ENCODE measurements at regions not wholly inside any gene's neighbourhood (a gene's known extent, or its start where the extent isn't known, plus 50 kb on each side); places are given as distances from the start of the nearest gene placed in this dataset.

DNA sequence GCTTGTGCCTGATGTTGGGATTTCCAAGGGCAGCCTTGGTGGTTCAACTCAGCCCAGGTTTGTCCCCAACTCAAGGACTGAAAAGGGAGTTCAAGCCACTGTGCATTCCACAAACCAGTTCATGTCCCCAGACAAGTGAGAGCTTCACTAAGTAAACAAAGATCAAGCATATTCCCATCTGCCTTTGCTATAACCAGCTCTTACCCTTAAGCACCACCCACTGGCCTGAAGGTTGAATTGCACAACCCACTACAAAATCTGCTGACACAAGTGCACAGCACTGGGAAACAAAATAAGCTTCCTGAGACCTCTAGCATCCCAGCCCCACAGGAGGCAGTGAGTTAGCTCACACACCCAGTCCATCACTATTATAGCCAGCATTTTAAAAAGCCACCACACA is 516.7 kb downstream of the NR4A2 start:
- Histone ChIP-seq H3K27ac (ENCODE audit: low read depth, low read length) (no peak overlapping the region), H3K9me3 (ENCODE audit: control insufficient read depth, insufficient read depth, low read length) (peaks cover 8% of the 10 kb centered on the region), H3K4me3 (ENCODE audit: low read depth, low read length) (no peak overlapping the region), H3K4me1 (ENCODE audit: control insufficient read depth, insufficient read depth, low read length) (no peaks in the 10 kb centered on the region), H3K27me3 (ENCODE audit: control insufficient read depth, insufficient read depth, low read length) (no peaks in the 10 kb centered on the region), H3K9ac (ENCODE audit: low read depth, low read length) (no peak overlapping the region), H3K36me3 (ENCODE audit: control insufficient read depth, insufficient read depth, low read length) (no peaks in the 10 kb centered on the region)

DNA sequence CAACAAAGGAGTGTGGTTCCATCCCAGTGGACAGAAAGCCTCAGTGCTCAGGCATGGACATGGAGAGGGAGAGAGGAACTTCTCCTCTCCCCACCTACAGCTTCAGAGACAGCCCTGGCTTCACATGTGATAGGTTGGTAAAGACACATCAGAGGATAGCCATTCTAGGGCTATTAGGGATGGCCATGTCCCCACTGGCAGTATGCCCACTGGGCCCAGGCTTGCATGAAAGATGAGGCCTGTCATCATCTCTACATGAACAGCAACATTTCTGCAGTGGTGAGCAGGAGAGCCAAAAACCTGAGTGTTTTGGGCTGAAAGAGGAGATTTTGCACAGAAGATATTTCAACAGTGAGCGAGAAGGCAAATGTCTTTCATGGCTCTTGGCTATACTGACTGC is 517.2 kb downstream of the NR4A2 start:
- H3K27ac ChIP-seq (ENCODE audit: low read depth, low read length), result no peak overlapping the region
- H3K9me3 ChIP-seq (ENCODE audit: control insufficient read depth, insufficient read depth, low read length), result peaks cover 8% of the 10 kb centered on the region
- H3K27me3 ChIP-seq (ENCODE audit: control insufficient read depth, insufficient read depth, low read length), result no peaks in the 10 kb centered on the region
- no peak overlapping the region for H3K4me3 ChIP-seq (ENCODE audit: low read depth, low read length)
- no peaks in the 10 kb centered on the region for H3K4me1 ChIP-seq (ENCODE audit: control insufficient read depth, insufficient read depth, low read length)
- no peaks in the 10 kb centered on the region for H3K36me3 ChIP-seq (ENCODE audit: control insufficient read depth, insufficient read depth, low read length)
- H3K9ac ChIP-seq (ENCODE audit: low read depth, low read length), result no peak overlapping the region

- no peaks in the 10 kb centered on the region for H3K27me3 ChIP-seq (ENCODE audit: control insufficient read depth, insufficient read depth, low read length)
Measured at GRCh38 chr2:155810411-155810810, 522.1 kb downstream of the NR4A2 start.

DNA sequence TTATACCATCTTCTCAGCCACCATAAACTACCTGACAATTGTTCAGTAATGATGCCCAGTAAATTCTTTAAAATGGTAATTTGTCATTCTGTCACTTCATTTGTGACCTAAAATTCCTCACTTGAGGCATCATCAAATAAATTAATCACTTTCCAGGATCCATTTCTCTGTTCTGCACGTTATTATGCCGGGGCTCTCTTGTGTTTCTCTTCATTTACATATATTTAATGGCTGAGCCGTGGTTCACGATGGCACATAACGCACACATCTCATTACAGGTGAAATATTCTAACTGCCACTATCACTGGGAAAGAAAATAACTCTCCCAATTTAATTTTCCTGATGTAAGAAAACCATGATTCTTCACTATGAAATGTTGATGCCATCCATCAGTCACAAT is 529.6 kb downstream of the NR4A2 start:
- Histone ChIP-seq H3K9ac (ENCODE audit: low read depth, low read length) (no peak overlapping the region), H3K27me3 (ENCODE audit: control insufficient read depth, insufficient read depth, low read length) (no peaks in the 10 kb centered on the region), H3K4me1 (ENCODE audit: control insufficient read depth, insufficient read depth, low read length) (no peaks in the 10 kb centered on the region), H3K36me3 (ENCODE audit: control insufficient read depth, insufficient read depth, low read length) (no peaks in the 10 kb centered on the region), H3K4me3 (ENCODE audit: low read depth, low read length) (no peak overlapping the region), H3K27ac (ENCODE audit: low read depth, low read length) (no peak overlapping the region), H3K9me3 (ENCODE audit: control insufficient read depth, insufficient read depth, low read length) (no peaks in the 10 kb centered on the region)

More at GRCh38 chr2:155810411-155810810, 522.1 kb downstream of the NR4A2 start:
- Histone ChIP-seq H3K9ac (ENCODE audit: low read depth, low read length) (no peak overlapping the region), H3K9me3 (ENCODE audit: control insufficient read depth, insufficient read depth, low read length) (no peaks in the 10 kb centered on the region), H3K4me1 (ENCODE audit: control insufficient read depth, insufficient read depth, low read length) (0 out of 2 replicates have a peak, but pooled peaks cover 6% of the 10 kb centered on the region), H3K36me3 (ENCODE audit: control insufficient read depth, insufficient read depth, low read length) (no peaks in the 10 kb centered on the region), H3K27ac (ENCODE audit: low read depth, low read length) (no peak overlapping the region), H3K4me3 (ENCODE audit: low read depth, low read length) (no peak overlapping the region)

DNA sequence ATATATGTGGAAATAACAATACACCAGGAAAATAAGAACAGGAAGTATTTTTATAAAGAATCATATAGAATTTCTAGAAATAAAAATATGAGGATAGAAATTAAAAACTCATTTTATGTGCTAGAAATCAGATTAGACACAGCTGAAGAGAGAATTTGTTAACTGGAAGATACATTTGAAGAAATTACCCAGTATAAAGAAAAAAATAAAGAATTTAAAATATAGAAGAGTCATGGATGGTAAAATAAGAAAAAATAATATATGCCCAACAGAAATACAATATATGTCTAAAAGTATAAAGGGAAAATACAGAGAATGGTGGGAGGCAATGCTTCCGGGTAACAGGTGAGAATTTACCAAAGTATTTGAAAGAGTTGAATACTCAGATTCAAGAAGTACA is 539.9 kb downstream of the NR4A2 start:
- no peak overlapping the region for H3K4me3 ChIP-seq (ENCODE audit: low read depth, low read length)
- H3K9me3 ChIP-seq (ENCODE audit: control insufficient read depth, insufficient read depth, low read length), result peaks cover 27% of the 10 kb centered on the region
- no peaks in the 10 kb centered on the region; the same call in 1 of the 2 replicates for H3K36me3 ChIP-seq (ENCODE audit: control insufficient read depth, insufficient read depth, low read length)
- no peaks in the 10 kb centered on the region for H3K4me1 ChIP-seq (ENCODE audit: control insufficient read depth, insufficient read depth, low read length)
- no peak overlapping the region for H3K27ac ChIP-seq (ENCODE audit: low read depth, low read length)
- no peaks in the 10 kb centered on the region for H3K27me3 ChIP-seq (ENCODE audit: control insufficient read depth, insufficient read depth, low read length)
- no peak overlapping the region for H3K9ac ChIP-seq (ENCODE audit: low read depth, low read length)

GRCh38 chr2:155770516-155770915 is 562.0 kb downstream of the NR4A2 start:
- no peaks in the 10 kb centered on the region for H3K4me1 ChIP-seq (ENCODE audit: control insufficient read depth, insufficient read depth, low read length)
- no peaks in the 10 kb centered on the region for H3K27me3 ChIP-seq (ENCODE audit: control insufficient read depth, insufficient read depth, low read length)
- no peaks in the 10 kb centered on the region for H3K9me3 ChIP-seq (ENCODE audit: control insufficient read depth, insufficient read depth, low read length)
- H3K36me3 ChIP-seq (ENCODE audit: control insufficient read depth, insufficient read depth, low read length), result no peaks in the 10 kb centered on the region
- no peak overlapping the region for H3K9ac ChIP-seq (ENCODE audit: low read depth, low read length)
- no peak overlapping the region for H3K27ac ChIP-seq (ENCODE audit: low read depth, low read length)
- no peak overlapping the region for H3K4me3 ChIP-seq (ENCODE audit: low read depth, low read length)

GRCh38 chr2:155766342-155767115 is 566.0 kb downstream of the NR4A2 start:
- H3K9ac ChIP-seq (ENCODE audit: low read depth, low read length), result no peak overlapping the region

DNA sequence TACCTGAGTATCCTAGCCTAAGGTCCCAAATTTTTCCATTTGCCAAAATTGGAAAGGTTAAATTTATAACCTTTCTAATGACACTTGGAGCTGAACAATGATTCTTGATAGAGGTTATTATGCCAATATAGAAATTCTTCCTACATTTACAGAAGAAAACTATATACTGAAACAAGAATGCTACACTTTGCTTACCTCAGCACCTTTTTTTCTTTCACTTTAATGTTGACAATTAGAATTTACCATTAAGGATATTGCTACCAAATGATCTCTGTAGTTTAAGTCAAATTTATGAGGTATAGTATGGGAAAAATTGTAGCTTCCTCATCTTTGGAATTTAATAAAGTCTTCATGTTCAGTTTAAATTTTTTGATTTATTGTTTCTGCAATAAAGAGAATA is 577.0 kb downstream of the NR4A2 start:
- H3K36me3 ChIP-seq (ENCODE audit: control insufficient read depth, insufficient read depth, low read length), result no peaks in the 10 kb centered on the region
- no peak overlapping the region for H3K27ac ChIP-seq (ENCODE audit: low read depth, low read length)
- H3K9me3 ChIP-seq (ENCODE audit: control insufficient read depth, insufficient read depth, low read length), result no peaks in the 10 kb centered on the region
- H3K9ac ChIP-seq (ENCODE audit: low read depth, low read length), result no peak overlapping the region
- H3K27me3 ChIP-seq (ENCODE audit: control insufficient read depth, insufficient read depth, low read length), result no peaks in the 10 kb centered on the region
- no peaks in the 10 kb centered on the region for H3K4me1 ChIP-seq (ENCODE audit: control insufficient read depth, insufficient read depth, low read length)
- no peak overlapping the region for H3K4me3 ChIP-seq (ENCODE audit: low read depth, low read length)

More at GRCh38 chr2:155766342-155767115, 566.0 kb downstream of the NR4A2 start:
- no peaks in the 10 kb centered on the region for H3K36me3 ChIP-seq (ENCODE audit: control insufficient read depth, insufficient read depth, low read length)
- no peak overlapping the region for H3K4me3 ChIP-seq (ENCODE audit: low read depth, low read length)
- no peaks in the 10 kb centered on the region for H3K9me3 ChIP-seq (ENCODE audit: control insufficient read depth, insufficient read depth, low read length)
- H3K4me1 ChIP-seq (ENCODE audit: control insufficient read depth, insufficient read depth, low read length), result no peaks in the 10 kb centered on the region
- H3K27ac ChIP-seq (ENCODE audit: low read depth, low read length), result no peak overlapping the region
- no peaks in the 10 kb centered on the region for H3K27me3 ChIP-seq (ENCODE audit: control insufficient read depth, insufficient read depth, low read length)

DNA sequence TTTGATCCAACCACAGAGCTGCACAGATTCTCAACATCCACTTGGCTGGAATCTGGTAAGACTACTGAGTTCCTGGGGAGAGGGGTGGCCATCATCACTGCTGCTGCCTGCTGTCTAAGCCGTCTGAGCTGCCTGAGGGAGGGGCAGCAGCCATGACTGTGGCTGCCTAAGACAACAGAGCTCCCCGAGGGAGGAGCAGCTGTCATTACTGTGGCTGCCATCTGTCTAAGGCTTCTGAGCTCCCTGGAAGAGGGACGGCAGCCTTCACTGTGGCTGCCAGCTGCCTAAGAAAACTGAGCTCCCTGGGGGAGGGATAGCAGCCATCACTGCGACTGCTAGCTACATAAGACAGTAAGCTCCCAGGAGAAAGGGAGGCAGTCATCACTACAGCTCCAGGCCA is 584.4 kb downstream of the NR4A2 start:
- Histone ChIP-seq H3K27ac (ENCODE audit: low read depth, low read length) (no peak overlapping the region), H3K4me1 (ENCODE audit: control insufficient read depth, insufficient read depth, low read length) (no peaks in the 10 kb centered on the region), H3K9me3 (ENCODE audit: control insufficient read depth, insufficient read depth, low read length) (no peaks in the 10 kb centered on the region), H3K36me3 (ENCODE audit: control insufficient read depth, insufficient read depth, low read length) (no peaks in the 10 kb centered on the region), H3K9ac (ENCODE audit: low read depth, low read length) (no peak overlapping the region), H3K4me3 (ENCODE audit: low read depth, low read length) (no peak overlapping the region), H3K27me3 (ENCODE audit: control insufficient read depth, insufficient read depth, low read length) (no peaks in the 10 kb centered on the region)

GRCh38 chr2:155747531-155747930 is 585.0 kb downstream of the NR4A2 start:
- no peaks in the 10 kb centered on the region for H3K36me3 ChIP-seq (ENCODE audit: control insufficient read depth, insufficient read depth, low read length)
- H3K9me3 ChIP-seq (ENCODE audit: control insufficient read depth, insufficient read depth, low read length), result no peaks in the 10 kb centered on the region
- no peaks in the 10 kb centered on the region for H3K27me3 ChIP-seq (ENCODE audit: control insufficient read depth, insufficient read depth, low read length)
- no peak overlapping the region for H3K9ac ChIP-seq (ENCODE audit: low read depth, low read length)
- no peak overlapping the region for H3K4me3 ChIP-seq (ENCODE audit: low read depth, low read length)
- H3K27ac ChIP-seq (ENCODE audit: low read depth, low read length), result no peak overlapping the region
- no peaks in the 10 kb centered on the region for H3K4me1 ChIP-seq (ENCODE audit: control insufficient read depth, insufficient read depth, low read length)

DNA sequence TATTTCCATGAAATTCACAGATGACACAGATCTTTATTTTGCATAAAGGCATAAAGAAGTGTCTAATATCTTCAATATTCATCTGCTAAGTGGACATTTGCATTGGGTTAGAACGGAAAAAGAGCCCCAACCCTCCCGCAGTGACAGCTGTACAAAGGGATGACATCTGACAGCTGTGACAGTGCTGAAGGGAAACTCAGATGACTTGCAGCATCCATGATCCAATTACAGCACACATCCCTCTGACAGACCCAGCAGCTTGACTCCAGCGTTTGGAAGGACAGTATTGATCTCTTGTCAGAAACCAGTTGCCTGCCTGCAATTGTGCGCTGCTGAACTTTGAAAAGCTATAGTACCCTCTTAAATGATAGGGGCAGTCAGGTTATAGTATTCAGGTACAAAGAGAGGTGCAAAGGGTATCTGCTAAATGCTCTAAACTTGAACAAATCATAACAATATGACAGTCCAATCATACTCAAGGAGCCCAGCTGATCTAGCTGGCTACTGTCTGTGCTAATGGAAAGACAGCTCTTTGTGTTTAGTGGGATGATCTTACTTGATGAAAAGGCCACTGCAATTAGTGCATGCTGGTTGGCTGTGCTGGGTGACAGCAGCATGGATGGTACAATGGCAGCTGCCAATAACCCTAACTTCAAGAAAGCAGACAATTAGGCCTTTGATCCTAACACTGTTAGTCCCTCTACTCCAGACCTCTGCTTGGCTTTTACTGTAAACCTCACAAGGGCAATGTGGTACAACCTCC is 599.2 kb downstream of the NR4A2 start:
- Histone ChIP-seq H3K27me3 (ENCODE audit: control insufficient read depth, insufficient read depth, low read length) (no peaks in the 10 kb centered on the region), H3K4me3 (ENCODE audit: low read depth, low read length) (no peak overlapping the region), H3K9me3 (ENCODE audit: control insufficient read depth, insufficient read depth, low read length) (no peaks in the 10 kb centered on the region), H3K4me1 (ENCODE audit: control insufficient read depth, insufficient read depth, low read length) (peaks cover 35% of the 10 kb centered on the region), H3K9ac (ENCODE audit: low read depth, low read length) (no peak overlapping the region), H3K36me3 (ENCODE audit: control insufficient read depth, insufficient read depth, low read length) (no peaks in the 10 kb centered on the region), H3K27ac (ENCODE audit: low read depth, low read length) (no peak overlapping the region)
